NB4 (cell line): ENCODE measurements at regions not wholly inside any gene's neighbourhood (a gene's known extent, or its start where the extent isn't known, plus 50 kb on each side); places are given as distances from the start of the nearest gene placed in this dataset.

Experiments used
- DNase-seq: peaks from one replicate; pipeline ENCODE4 v3.0.0; 2010; ENCODE audit warnings: low read depth
- H3K4me3 ChIP-seq: one replicate; pipeline ENCODE4 v1.5.1; 2011; ENCODE audit warnings: mild to moderate bottlenecking, low read depth, low read length, moderate library complexity
- CTCF ChIP-seq: IDR thresholded peaks from one replicate; pipeline ENCODE4 v1.5.1; 2012; ENCODE audit warnings: low read depth, low read length
- MAX ChIP-seq: IDR thresholded peaks from 2 replicates; pipeline ENCODE4 v1.6.1; 2011; ENCODE audit warnings: low read depth, low read length
- MYC ChIP-seq: IDR thresholded peaks from 2 replicates; pipeline ENCODE4 v1.6.1; 2011; ENCODE audit warnings: low read depth, low read length
- POLR2A ChIP-seq: IDR thresholded peaks from 2 replicates; pipeline ENCODE4 v1.6.1; 2011; ENCODE audit warnings: mild to moderate bottlenecking; ENCODE audit not compliant: insufficient read length; ENCODE audit errors: extremely low read depth

- peak overlapping the region; percentile 37 for H3K4me3 ChIP-seq
- DNase-seq: peak; percentile 78
- TF ChIP-seq POLR2A: no peak
- TF ChIP-seq CTCF: no peak
- no peak for TF ChIP-seq MYC
- no peak for TF ChIP-seq MAX
These were observed 57.3 kb upstream of the SSBP3 start for GRCh38 chr1:54463259-54464030.

- H3K4me3 ChIP-seq: no peak overlapping the region
- no peak for TF ChIP-seq POLR2A
- no peak for TF ChIP-seq MYC
- no peak for TF ChIP-seq MAX
- no peak for TF ChIP-seq CTCF
- no peak for DNase-seq
These were observed 56.5 kb upstream of the SSBP3 start for GRCh38 chr1:54462597-54463258.

- H3K4me3 ChIP-seq: no peak overlapping the region
- TF ChIP-seq MAX (no peak), CTCF (no peak), POLR2A (no peak), MYC (no peak)
- no peak for DNase-seq
These were observed 55.8 kb upstream of the SSBP3 start for GRCh38 chr1:54461731-54462596.

- peak; percentile 51 for DNase-seq
- no peak overlapping the region for H3K4me3 ChIP-seq
- TF ChIP-seq POLR2A (no peak), CTCF (no peak), MAX (no peak), MYC (no peak)
These were observed 54.7 kb upstream of the SSBP3 start for GRCh38 chr1:54460861-54461387.

- TF ChIP-seq POLR2A (no peak), MYC (no peak), MAX (no peak), CTCF (no peak)
- no peak overlapping the region for H3K4me3 ChIP-seq
- DNase-seq: no peak
These were observed 54.2 kb upstream of the SSBP3 start for GRCh38 chr1:54460351-54460750.
